Cardiac septum (tissue), 1 donor: ENCODE measurements at regions not wholly inside any gene's neighbourhood (a gene's known extent, or its start where the extent isn't known, plus 50 kb on each side); places are given as distances from the start of the nearest gene placed in this dataset.

ENCODE experiments used
- DNase-seq: peaks from one replicate; pipeline ENCODE4 v3.0.0-alpha.2; 2020; ENCODE audit warnings: low spot score
- intact Hi-C: fragments of 100-400 bp; cut with DNase I; formaldehyde crosslinking; loops from one replicate; pipeline ENCODE4 v1.14.0; 2022
- donor health status: DM: no; HTN: no; CAD: no.

GRCh38 chr3:95254758-95255157 is 1191.9 kb downstream of the NSUN3 start:
- intact Hi-C loops = no loop called here
- DNase-seq = no peak

DNA sequence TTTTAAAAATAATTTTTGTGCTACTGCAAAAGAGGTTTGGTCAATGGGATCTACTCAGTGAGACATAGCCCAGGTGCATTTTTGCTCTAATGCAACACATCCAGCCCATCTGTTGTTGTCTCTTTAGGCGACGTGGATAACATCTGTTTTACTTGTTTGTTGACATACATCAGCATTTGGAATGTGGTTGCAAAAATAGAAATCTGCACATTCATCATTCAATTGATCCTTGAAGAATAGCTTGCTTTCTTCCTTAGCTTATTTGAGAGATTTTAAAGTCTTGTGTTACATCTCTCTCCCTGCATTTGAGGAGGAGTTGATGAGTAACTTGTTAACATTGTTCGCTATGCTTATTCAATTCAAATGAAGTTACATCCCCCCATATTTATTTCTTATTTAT is 1202.3 kb downstream of the NSUN3 start:
- DNase-seq = no peak
- intact Hi-C loops = no loop called here

DNA sequence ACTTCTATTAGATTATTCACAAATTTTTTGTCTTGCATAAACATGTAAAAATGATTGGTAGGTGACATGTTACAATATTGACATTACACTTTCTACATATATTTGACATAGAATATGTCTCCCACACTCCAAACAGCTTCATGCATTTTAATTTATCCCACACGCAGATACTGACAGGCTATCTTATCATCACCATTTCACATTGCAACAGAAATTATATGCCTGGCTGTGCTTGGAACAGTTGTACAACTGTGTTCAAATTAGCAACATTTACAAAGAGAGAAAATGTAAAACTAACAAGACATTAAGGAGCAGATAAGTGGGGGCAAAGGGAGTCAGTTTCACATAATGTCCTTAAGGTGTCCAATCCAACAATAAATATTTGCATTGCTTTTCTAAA is 1208.5 kb downstream of the NSUN3 start:
- no peak for DNase-seq
- intact Hi-C loops = no loop called here

- DNase-seq = no peak
- intact Hi-C loops = no loop called here
These were observed 1209.3 kb downstream of the NSUN3 start for GRCh38 chr3:95272166-95272565.

GRCh38 chr3:95272781-95273180 is 1209.9 kb downstream of the NSUN3 start:
- DNase-seq = no peak
- intact Hi-C loops = no loop called here

- intact Hi-C loops = no loop called here
- no peak for DNase-seq
These were observed 1214.8 kb downstream of the NSUN3 start for GRCh38 chr3:95277613-95278012.

GRCh38 chr3:95280711-95281352 is 1218.0 kb downstream of the NSUN3 start:
- no peak for DNase-seq
- intact Hi-C loops = no loop called here

DNA sequence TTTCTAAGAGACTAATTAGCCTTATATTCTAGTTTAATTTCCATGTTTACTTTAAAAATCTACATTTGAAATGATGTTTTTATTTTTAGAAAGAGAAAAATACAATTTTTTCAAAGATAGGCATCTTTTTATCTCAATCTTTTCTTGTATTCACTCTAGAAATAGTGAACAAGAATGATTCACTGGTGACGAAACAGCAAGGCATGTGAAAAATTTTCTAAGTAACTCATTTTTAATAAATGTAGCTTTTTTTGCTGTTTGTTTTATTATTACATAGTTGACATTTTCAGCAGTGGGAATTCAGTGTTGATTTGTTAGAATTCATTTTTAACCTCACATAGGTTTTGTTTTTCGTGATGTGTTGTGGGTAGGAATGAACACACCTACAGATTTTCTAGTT is 1226.4 kb downstream of the NSUN3 start:
- intact Hi-C loops = no loop called here

DNA sequence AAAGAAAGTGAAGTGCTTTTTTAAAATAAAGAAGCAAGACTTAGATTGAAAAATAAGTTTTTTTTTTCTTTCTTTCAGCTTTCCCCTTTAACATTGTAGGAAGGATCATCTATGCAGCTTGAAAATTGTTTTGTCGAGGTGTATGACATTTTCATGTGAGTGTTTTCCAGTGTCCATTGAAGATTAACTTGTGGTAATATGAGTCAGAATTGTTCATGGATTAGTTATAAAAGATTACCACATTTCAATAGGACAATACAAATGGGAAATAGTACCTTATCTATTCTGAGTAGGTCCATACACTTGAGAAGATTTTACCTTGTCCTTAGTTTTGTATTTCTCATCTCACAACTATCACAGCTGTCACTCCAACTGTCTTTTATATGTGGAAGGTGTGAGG is 1234.7 kb downstream of the NSUN3 start:
- intact Hi-C loops = no loop called here
- DNase-seq = no peak

More for the DNA sequence above, 1226.4 kb downstream of the NSUN3 start:
- DNase-seq = no peak

DNA sequence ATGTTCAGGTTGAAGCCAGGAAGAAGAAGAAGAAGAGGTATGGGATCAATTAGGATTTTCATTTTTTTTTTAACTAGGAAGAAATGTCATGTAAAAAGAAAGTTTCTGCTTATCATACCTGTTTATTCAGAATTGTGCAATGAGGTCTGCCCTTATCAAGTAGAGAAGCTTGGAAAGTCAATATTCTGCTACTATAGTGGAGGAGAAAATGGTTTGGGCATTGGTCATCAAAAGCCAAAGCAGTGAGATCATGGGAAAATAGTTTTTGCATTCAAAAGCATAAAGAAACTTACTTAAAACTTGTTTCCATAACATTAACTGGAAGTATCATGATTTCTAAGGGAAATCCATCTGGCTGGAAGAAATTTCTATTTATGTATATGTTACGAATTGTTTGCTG is 1239.2 kb downstream of the NSUN3 start:
- no peak for DNase-seq
- intact Hi-C loops = no loop called here

DNA sequence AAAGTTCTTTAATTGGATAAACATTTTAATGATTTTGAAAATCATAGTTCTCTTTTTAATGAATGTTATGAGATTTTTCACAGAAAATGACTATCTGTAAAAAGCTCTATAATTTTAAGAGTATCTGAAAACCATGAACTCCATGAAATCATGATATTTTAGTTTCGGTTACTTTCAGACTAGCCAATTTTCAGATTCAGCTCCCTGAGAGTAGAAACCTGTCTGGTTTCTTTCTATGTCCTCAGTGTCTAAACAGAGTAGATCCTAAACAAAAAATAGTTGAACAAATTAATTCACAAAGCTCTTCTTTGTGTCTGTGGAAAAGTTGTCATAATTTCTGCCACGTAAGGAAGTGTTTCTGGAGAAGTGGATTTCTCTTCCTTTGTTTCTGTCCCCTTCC is 1247.7 kb downstream of the NSUN3 start:
- intact Hi-C loops = no loop called here
- DNase-seq = no peak

DNA sequence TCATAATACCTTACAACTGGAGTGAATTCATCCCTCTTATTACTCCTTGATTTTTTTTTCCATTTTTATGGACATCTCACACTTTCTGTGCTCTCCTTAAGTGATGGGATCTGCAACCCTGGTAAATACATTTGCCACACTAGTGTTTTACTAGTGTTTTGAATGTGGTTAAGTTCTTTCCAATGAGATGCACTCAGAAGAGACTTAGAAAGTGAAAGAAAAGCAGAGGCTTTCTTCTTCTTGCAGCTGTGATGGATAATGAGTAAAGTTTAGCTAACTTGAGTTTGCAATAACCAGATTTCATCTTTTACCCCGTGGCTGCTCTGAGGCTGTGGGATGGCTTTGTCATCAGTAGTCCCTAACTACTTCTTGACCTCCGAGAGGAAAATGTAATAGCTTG is 1248.4 kb downstream of the NSUN3 start:
- DNase-seq = no peak
- intact Hi-C loops = no loop called here

GRCh38 chr3:95312650-95313049 is 1249.8 kb downstream of the NSUN3 start:
- no peak for DNase-seq
- intact Hi-C loops = no loop called here

GRCh38 chr3:95319921-95320494 is 1257.1 kb downstream of the NSUN3 start:
- intact Hi-C loops = no loop called here
- no peak for DNase-seq

DNA sequence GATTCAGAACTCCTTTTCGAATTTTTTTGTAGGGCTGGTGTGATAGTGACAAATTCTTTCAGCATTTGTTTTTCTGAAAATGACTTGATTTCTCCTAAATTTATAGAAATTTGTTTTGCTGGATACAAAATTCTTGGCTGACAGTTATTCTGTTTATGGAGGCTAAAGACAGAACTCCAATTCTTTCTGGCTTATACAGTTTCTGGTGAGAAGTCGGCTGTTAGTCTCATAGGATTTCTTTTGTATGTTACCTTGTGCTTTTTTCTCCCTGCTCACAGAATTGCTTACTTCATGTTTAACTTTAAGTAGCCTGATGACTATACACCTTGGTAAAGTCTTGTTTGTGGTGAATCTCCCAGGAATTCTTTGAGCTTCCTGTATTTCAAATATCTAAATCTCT is 1264.6 kb downstream of the NSUN3 start:
- no peak for DNase-seq
- intact Hi-C loops = no loop called here

GRCh38 chr3:95333826-95334225 is 1271.0 kb downstream of the NSUN3 start:
- intact Hi-C loops = no loop called here
- no peak for DNase-seq

- no peak for DNase-seq
- intact Hi-C loops = no loop called here
These were observed 1271.6 kb downstream of the NSUN3 start for GRCh38 chr3:95334461-95334860.

GRCh38 chr3:95335517-95335916 is 1272.7 kb downstream of the NSUN3 start:
- no peak for DNase-seq
- intact Hi-C loops = no loop called here

DNA sequence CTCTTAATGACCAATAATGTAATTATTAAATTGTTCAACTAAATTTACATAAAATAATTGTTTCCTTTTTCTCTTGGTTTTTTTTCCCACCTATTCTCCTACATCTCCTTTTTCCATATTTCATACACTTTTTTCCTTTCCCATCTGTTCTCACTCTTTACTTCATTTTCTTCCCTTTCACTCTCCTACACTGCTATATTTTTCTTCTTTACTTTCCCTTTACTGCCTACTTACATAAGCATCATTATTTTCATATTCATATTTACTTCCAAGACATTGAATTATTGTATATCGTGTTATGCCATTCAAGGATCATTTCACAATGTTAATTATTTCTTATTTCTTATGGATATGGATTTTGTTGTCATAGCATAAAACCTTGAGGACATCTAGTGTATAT is 1275.6 kb downstream of the NSUN3 start:
- no peak for DNase-seq
- intact Hi-C loops = no loop called here

DNA sequence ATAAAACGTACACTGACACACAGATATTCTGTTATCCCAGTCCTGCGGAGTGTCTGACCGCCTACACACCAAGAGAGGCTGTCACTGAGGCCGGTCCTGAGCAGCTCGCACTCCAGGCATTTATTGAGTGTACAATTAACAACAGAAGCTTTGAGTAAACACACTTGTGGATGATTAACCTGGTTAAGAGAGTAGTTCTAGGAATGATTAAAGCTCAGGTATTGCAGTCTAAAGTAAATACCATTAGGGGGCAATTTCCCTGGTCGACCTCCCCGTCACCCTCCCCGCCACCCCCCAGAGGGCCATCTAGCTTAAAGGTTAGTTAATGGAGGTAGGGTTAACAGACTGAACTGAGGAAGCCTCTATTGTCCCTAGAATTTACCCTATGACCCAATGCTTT is 1278.5 kb downstream of the NSUN3 start:
- intact Hi-C loops = no loop called here
- no peak for DNase-seq

GRCh38 chr3:95343228-95343627 is 1280.4 kb downstream of the NSUN3 start:
- no peak for DNase-seq
- intact Hi-C loops = no loop called here

DNA sequence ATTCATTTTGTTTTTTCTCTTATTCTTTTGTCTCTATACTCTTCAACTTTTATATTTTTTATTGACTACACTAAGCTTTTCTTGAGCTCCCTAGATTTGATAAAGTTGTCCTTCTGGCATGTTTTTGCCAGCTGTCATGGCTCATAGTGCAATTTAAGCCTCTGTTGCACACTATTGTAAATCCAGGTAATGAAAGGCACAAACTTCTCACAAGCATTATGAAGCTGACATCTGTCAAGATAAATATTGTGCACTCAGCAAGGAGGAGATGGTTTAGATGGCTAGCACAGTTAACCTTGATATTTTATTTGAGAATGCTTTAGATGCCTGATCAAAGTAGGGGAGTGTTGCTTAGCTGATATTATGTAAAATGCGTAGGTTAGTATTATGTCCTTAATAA is 1280.9 kb downstream of the NSUN3 start:
- intact Hi-C loops = no loop called here
- no peak for DNase-seq
